ENCODE measurements at regions not wholly inside any gene's neighbourhood (a gene's known extent, or its start where the extent isn't known, plus 50 kb on each side); places are given as distances from the start of the nearest gene placed in this dataset.

- no peak for DNase-seq
Measured at GRCh38 chr3:68458581-68458980, 473.8 kb downstream of the TAFA4 start.

- DNase-seq: no peak
Measured at GRCh38 chr3:68448510-68449383, 483.6 kb downstream of the TAFA4 start.

- no peak for DNase-seq
Measured at GRCh38 chr3:68447885-68448284, 484.5 kb downstream of the TAFA4 start.

- no peak for DNase-seq
Measured at GRCh38 chr3:68441054-68441453, 491.3 kb downstream of the TAFA4 start.

- no peak for DNase-seq
Measured at GRCh38 chr3:68436619-68437401, 495.5 kb downstream of the TAFA4 start.

GRCh38 chr3:68428495-68428894 lies 503.9 kb downstream of the TAFA4 start:
- DNase-seq: no peak

GRCh38 chr3:68424796-68425460 lies 507.4 kb downstream of the TAFA4 start:
- no peak for DNase-seq

- no peak for DNase-seq
Measured at GRCh38 chr3:68408626-68409025, 523.7 kb downstream of the TAFA4 start.

GRCh38 chr3:68403741-68404140 lies 528.6 kb downstream of the TAFA4 start:
- no peak for DNase-seq

- DNase-seq: no peak
Measured at GRCh38 chr3:68402235-68402918, 530.0 kb downstream of the TAFA4 start.

GRCh38 chr3:68378631-68379030 lies 553.7 kb downstream of the TAFA4 start:
- no peak for DNase-seq

- DNase-seq: no peak
Measured at GRCh38 chr3:68373727-68374126, 558.6 kb downstream of the TAFA4 start.

GRCh38 chr3:68363796-68364195 lies 568.6 kb downstream of the TAFA4 start:
- no peak for DNase-seq

GRCh38 chr3:68360492-68360891 lies 571.9 kb downstream of the TAFA4 start:
- DNase-seq: no peak

- DNase-seq: no peak
Measured at GRCh38 chr3:68345781-68346180, 586.6 kb downstream of the TAFA4 start.

GRCh38 chr3:68342426-68342825 lies 589.9 kb downstream of the TAFA4 start:
- no peak for DNase-seq

- no peak for DNase-seq
Measured at GRCh38 chr3:68336042-68336441, 596.3 kb downstream of the TAFA4 start.

GRCh38 chr3:68334367-68334986 lies 597.9 kb downstream of the TAFA4 start:
- no peak for DNase-seq

GRCh38 chr3:68328049-68328448 lies 604.3 kb downstream of the TAFA4 start:
- no peak for DNase-seq

GRCh38 chr3:68315964-68316363 lies 616.4 kb downstream of the TAFA4 start:
- no peak for DNase-seq

GRCh38 chr3:68315546-68315945 lies 616.8 kb downstream of the TAFA4 start:
- DNase-seq: no peak

GRCh38 chr3:68306571-68306970 lies 625.8 kb downstream of the TAFA4 start:
- no peak for DNase-seq
